SK-N-SH (cell line): ENCODE measurements at regions not wholly inside any gene's neighbourhood (a gene's known extent, or its start where the extent isn't known, plus 50 kb on each side); places are given as distances from the start of the nearest gene placed in this dataset.

Experiments used
- CTCF ChIA-PET: fragments of 300-600, 350-600 bp; formaldehyde crosslinking; extraction: SDS; loops from one replicate; lab custom pipeline; 2021; lab: Yijun Ruan, JAX
- POLR2A ChIA-PET: fragments of 350-600 bp; sonication (Branson Sonifier 250); formaldehyde crosslinking; extraction: SDS; loops from one replicate; lab custom pipeline; 2020; ENCODE audit warnings: antibody characterized with exemption, inconsistent platforms; lab: Yijun Ruan, JAX
- DNase-seq: peaks from one replicate; pipeline ENCODE4 v3.0.0; 2012
- H2AFZ ChIP-seq: fragments of 200-600 bp; sonication (generic); 2 replicates; pipeline ENCODE4 v1.8.1; 2016; ENCODE audit warnings: antibody characterized with exemption, mild to moderate bottlenecking, low read depth
- H3F3A ChIP-seq: fragments of 200-600 bp; sonication (generic); replicated peaks from 2 replicates; pipeline ENCODE3; 2016; ENCODE audit warnings: antibody characterized with exemption, mild to moderate bottlenecking; ENCODE audit not compliant: insufficient read depth
- H3K27ac ChIP-seq, 2 experiments: fragments of 200-500 bp in 1 of 2; fragments of 200-600 bp in 1 of 2; sonication (Bioruptor generic) in 1 of 2; sonication (generic), shearing (Covaris generic) in 1 of 2; 2 replicates each; pipeline versions ENCODE4 v1.5.1 to v1.6.1; 2014 to 2016; ENCODE audit warnings: low read depth in 2 of 2, inconsistent platforms in 1 of 2, low read length in 1 of 2, mild to moderate bottlenecking in 1 of 2, mixed read lengths in 1 of 2
- H3K27me3 ChIP-seq: fragments of 200-600 bp; sonication (generic), shearing (Covaris generic); 2 replicates; pipeline ENCODE4 v1.6.1; 2016; ENCODE audit warnings: mixed run types; ENCODE audit not compliant: insufficient read depth
- H3K36me3 ChIP-seq, 2 experiments: fragments of 200-500 bp in 1 of 2; fragments of 200-600 bp in 1 of 2; sonication (Bioruptor generic) in 1 of 2; sonication (generic) in 1 of 2; replicated peaks in 1 of 2; 2 replicates each; pipeline versions ENCODE3 to v1.5.1; 2014 to 2016; ENCODE audit warnings: low read length in 1 of 2, mild to moderate bottlenecking in 1 of 2; ENCODE audit not compliant: insufficient read depth in 2 of 2, control insufficient read depth in 1 of 2
- H3K4me1 ChIP-seq, 2 experiments: fragments of 200-500 bp in 1 of 2; fragments of 200-600 bp in 1 of 2; sonication (Bioruptor generic) in 1 of 2; sonication (generic), shearing (Covaris generic) in 1 of 2; 2 replicates each; pipeline versions ENCODE4 v1.5.1 to v1.6.1; 2014 to 2016; ENCODE audit warnings: low read depth in 1 of 2, low read length in 1 of 2, mixed run types in 1 of 2; ENCODE audit not compliant: insufficient read depth in 2 of 2, control insufficient read depth in 1 of 2
- H3K4me2 ChIP-seq: fragments of 200-600 bp; sonication (generic), shearing (Covaris generic); 2 replicates; pipeline ENCODE4 v1.6.1; 2017; ENCODE audit warnings: mixed run types
- H3K4me3 ChIP-seq, 2 experiments: fragments of 200-500 bp in 1 of 2; fragments of 200-600 bp in 1 of 2; sonication (Bioruptor generic) in 1 of 2; sonication (generic), shearing (Covaris generic) in 1 of 2; 2 replicates each; pipeline versions ENCODE4 v1.5.1 to v1.8.1; 2014 to 2016; ENCODE audit warnings: low read depth in 2 of 2, inconsistent platforms in 1 of 2, low read length in 1 of 2, mild to moderate bottlenecking in 1 of 2, mixed read lengths in 1 of 2, moderate library complexity in 1 of 2
- H3K79me2 ChIP-seq: fragments of 200-600 bp; sonication (generic); 2 replicates; pipeline ENCODE4 v1.8.1; 2017; ENCODE audit warnings: mild to moderate bottlenecking; ENCODE audit not compliant: insufficient read depth
- H3K9ac ChIP-seq: fragments of 200-600 bp; sonication (generic); 2 replicates; pipeline ENCODE4 v1.6.1; 2017; ENCODE audit warnings: mixed run types
- H3K9me2 ChIP-seq: fragments of 200-600 bp; sonication (generic); 2 replicates; pipeline ENCODE4 v1.6.1; 2017; ENCODE audit warnings: mixed run types
- H3K9me3 ChIP-seq: fragments of 200-600 bp; sonication (generic); 2 replicates; pipeline ENCODE4 v1.6.1; 2017; ENCODE audit warnings: mixed run types, mild to moderate bottlenecking, moderate library complexity
- H4K20me1 ChIP-seq: fragments of 200-600 bp; sonication (generic); 2 replicates; pipeline ENCODE4 v1.6.1; 2017; ENCODE audit warnings: mild to moderate bottlenecking, mixed run types; ENCODE audit not compliant: insufficient read depth
- ELF1 ChIP-seq: IDR thresholded peaks from 2 replicates; pipeline ENCODE4 v1.4.0; 2012
- FOSL2 ChIP-seq: IDR thresholded peaks from 2 replicates; pipeline ENCODE4 v1.4.0; 2012; ENCODE audit warnings: low read depth, mild to moderate bottlenecking, moderate library complexity, borderline replicate concordance
- FOXM1 ChIP-seq: IDR thresholded peaks from 2 replicates; pipeline ENCODE4 v1.4.0; 2012; ENCODE audit warnings: low read depth, mild to moderate bottlenecking
- GABPA ChIP-seq: IDR thresholded peaks from 2 replicates; pipeline ENCODE4 v1.4.0; 2012; ENCODE audit warnings: low read depth, mild to moderate bottlenecking
- GATA2 ChIP-seq: sonication (generic); formaldehyde crosslinking; IDR thresholded peaks from 2 replicates; pipeline ENCODE4 v1.5.0; 2020; ENCODE audit warnings: mild to moderate bottlenecking, missing genetic modification reagents
- JUND ChIP-seq: IDR thresholded peaks from 2 replicates; pipeline ENCODE4 v1.4.0; 2012
- MEF2A ChIP-seq: IDR thresholded peaks from 2 replicates; pipeline ENCODE4 v1.4.0; 2012; ENCODE audit warnings: low read depth, borderline replicate concordance
- NFIC ChIP-seq: IDR thresholded peaks from 2 replicates; pipeline ENCODE4 v1.4.0; 2012; ENCODE audit warnings: borderline replicate concordance
- POLR2AphosphoS5 ChIP-seq: IDR thresholded peaks from 2 replicates; pipeline ENCODE4 v1.6.1; 2012; ENCODE audit warnings: low read depth, low read length
- RAD21 ChIP-seq: IDR thresholded peaks from 2 replicates; pipeline ENCODE4 v1.6.1; 2012; ENCODE audit warnings: mild to moderate bottlenecking, low read length
- RCOR1 ChIP-seq: fragments of 150-350 bp; IDR thresholded peaks from 2 replicates; pipeline ENCODE4 v1.6.1; 2017; ENCODE audit warnings: antibody characterized with exemption, low read length
- RFX5 ChIP-seq: IDR thresholded peaks from 2 replicates; pipeline ENCODE4 v1.6.1; 2012; ENCODE audit warnings: mild to moderate bottlenecking, improper control_type of control experiment, low read length
- RXRA ChIP-seq: IDR thresholded peaks from 2 replicates; pipeline ENCODE4 v1.4.0; 2012; ENCODE audit warnings: low read depth, mild to moderate bottlenecking, borderline replicate concordance
- TAF1 ChIP-seq: IDR thresholded peaks from 2 replicates; pipeline ENCODE4 v1.6.1; 2012; ENCODE audit warnings: low read depth, mild to moderate bottlenecking, low read length, moderate library complexity, borderline replicate concordance
- TCF12 ChIP-seq: IDR thresholded peaks from 2 replicates; pipeline ENCODE4 v1.4.0; 2012
- TEAD4 ChIP-seq: IDR thresholded peaks from 2 replicates; pipeline ENCODE4 v1.4.0; 2012; ENCODE audit warnings: mild to moderate bottlenecking, borderline replicate concordance; ENCODE audit not compliant: insufficient read depth
- YY1 ChIP-seq: IDR thresholded peaks from 2 replicates; pipeline ENCODE4 v1.4.0; 2012; ENCODE audit warnings: low read depth, mild to moderate bottlenecking
- WGBS: methylation state at CpG from one replicate; pipeline ENCODE4 v1.1.6; 2017; ENCODE audit warnings: low lambda C conversion rate; 5-methylcytosine and 5-hydroxymethylcytosine counted together
- TF ChIP-seq, protein P1 (sequence below): IDR thresholded peaks from 2 replicates; pipeline ENCODE4 v1.4.0; 2012; ENCODE audit warnings: low read depth
- TF ChIP-seq, protein P2 (sequence below): fragments of 200-600 bp; sonication (generic); IDR thresholded peaks from 2 replicates; pipeline ENCODE4 v1.6.1; 2017; ENCODE audit warnings: antibody characterized with exemption, mild to moderate bottlenecking, moderate library complexity
- TF ChIP-seq, protein P3 (sequence below): fragments of 150-350 bp; IDR thresholded peaks from 2 replicates; pipeline ENCODE4 v1.6.1; 2016; ENCODE audit warnings: mild to moderate bottlenecking, low read depth, low read length
- TF ChIP-seq, protein P4 (sequence below): fragments of 150-350 bp; IDR thresholded peaks from 2 replicates; pipeline ENCODE4 v1.6.1; 2017; ENCODE audit warnings: antibody characterized with exemption, low read length, low read depth, borderline replicate concordance
- TF ChIP-seq, protein P5 (sequence below): IDR thresholded peaks from 2 replicates; pipeline ENCODE4 v1.6.1; 2012; ENCODE audit warnings: mild to moderate bottlenecking, low read depth, low read length, moderate library complexity
- TF ChIP-seq, protein P6 (sequence below): IDR thresholded peaks from 2 replicates; pipeline ENCODE4; 2012

DNA sequence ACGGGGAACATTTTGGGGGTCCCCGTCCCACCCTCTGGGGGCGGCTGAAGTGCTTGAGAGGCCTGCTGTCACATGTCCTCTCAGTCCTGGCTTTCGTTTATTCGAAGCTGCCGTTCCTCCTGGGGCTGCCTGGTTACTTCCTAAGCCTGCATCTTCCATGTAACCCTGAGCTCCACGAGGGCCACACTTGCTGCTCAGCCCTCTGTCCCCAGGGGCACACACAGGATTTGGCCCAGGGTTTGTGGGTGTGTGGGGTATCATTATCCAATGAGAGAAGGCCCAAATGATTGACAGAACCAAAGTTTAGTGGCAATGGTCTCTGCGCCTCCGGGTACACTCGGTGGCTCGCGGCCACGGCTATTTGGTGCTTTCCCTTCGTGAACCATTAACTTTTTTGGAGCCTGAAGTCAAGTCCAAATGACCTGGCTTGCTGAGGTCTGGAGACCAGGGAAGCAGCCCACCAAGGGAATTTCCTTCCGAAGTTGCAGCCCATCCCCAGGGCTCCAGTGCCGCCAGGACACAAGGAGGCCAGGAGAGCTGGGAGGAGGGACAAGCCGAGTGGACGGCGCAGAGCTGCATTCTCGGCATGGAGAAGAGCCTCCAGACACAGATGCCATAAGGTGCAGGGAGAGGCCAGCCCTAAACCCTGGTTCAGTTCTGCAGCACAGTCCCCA lies 131.4 kb upstream of the FOXF1 start:
- H3K9me2 ChIP-seq, result no peaks in the 10 kb centered on the region
- WGBS, result 84% methylated on average over 16 of the region's 20 CpGs
- no peaks in the 10 kb centered on the region for H3K9me3 ChIP-seq
- no peak for TF ChIP-seq NFIC
- no peak for TF ChIP-seq TCF12
- TF ChIP-seq POLR2AphosphoS5, result no peak
- TF ChIP-seq RFX5, result no peak
- TF ChIP-seq, protein P1, sequence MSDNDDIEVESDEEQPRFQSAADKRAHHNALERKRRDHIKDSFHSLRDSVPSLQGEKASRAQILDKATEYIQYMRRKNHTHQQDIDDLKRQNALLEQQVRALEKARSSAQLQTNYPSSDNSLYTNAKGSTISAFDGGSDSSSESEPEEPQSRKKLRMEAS, result no peak
- no peak for TF ChIP-seq FOXM1
- TF ChIP-seq, protein P2, sequence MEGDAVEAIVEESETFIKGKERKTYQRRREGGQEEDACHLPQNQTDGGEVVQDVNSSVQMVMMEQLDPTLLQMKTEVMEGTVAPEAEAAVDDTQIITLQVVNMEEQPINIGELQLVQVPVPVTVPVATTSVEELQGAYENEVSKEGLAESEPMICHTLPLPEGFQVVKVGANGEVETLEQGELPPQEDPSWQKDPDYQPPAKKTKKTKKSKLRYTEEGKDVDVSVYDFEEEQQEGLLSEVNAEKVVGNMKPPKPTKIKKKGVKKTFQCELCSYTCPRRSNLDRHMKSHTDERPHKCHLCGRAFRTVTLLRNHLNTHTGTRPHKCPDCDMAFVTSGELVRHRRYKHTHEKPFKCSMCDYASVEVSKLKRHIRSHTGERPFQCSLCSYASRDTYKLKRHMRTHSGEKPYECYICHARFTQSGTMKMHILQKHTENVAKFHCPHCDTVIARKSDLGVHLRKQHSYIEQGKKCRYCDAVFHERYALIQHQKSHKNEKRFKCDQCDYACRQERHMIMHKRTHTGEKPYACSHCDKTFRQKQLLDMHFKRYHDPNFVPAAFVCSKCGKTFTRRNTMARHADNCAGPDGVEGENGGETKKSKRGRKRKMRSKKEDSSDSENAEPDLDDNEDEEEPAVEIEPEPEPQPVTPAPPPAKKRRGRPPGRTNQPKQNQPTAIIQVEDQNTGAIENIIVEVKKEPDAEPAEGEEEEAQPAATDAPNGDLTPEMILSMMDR, result no peak
- TF ChIP-seq TAF1, result no peak
- TF ChIP-seq, protein P3, sequence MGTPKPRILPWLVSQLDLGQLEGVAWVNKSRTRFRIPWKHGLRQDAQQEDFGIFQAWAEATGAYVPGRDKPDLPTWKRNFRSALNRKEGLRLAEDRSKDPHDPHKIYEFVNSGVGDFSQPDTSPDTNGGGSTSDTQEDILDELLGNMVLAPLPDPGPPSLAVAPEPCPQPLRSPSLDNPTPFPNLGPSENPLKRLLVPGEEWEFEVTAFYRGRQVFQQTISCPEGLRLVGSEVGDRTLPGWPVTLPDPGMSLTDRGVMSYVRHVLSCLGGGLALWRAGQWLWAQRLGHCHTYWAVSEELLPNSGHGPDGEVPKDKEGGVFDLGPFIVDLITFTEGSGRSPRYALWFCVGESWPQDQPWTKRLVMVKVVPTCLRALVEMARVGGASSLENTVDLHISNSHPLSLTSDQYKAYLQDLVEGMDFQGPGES, result no peak
- TF ChIP-seq, protein P4, sequence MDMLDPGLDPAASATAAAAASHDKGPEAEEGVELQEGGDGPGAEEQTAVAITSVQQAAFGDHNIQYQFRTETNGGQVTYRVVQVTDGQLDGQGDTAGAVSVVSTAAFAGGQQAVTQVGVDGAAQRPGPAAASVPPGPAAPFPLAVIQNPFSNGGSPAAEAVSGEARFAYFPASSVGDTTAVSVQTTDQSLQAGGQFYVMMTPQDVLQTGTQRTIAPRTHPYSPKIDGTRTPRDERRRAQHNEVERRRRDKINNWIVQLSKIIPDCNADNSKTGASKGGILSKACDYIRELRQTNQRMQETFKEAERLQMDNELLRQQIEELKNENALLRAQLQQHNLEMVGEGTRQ, result no peak
- no peak for TF ChIP-seq ELF1
- no peak for TF ChIP-seq YY1
- no peak for TF ChIP-seq TEAD4
- TF ChIP-seq MEF2A, result no peak
- no peak for TF ChIP-seq FOSL2
- TF ChIP-seq RAD21, result no peak
- TF ChIP-seq GABPA, result no peak
- H2AFZ ChIP-seq, result no peak overlapping the region
- no peaks in the 10 kb centered on the region for H3K4me1 ChIP-seq
- H3K4me2 ChIP-seq, result no peak overlapping the region
- ChIA-PET CTCF (no interaction called here), POLR2A (no interaction called here)
- H3K79me2 ChIP-seq, result no peaks in the 10 kb centered on the region
- DNase-seq, result no peak
- no peak overlapping the region for H3K27ac ChIP-seq
- no peaks in the 10 kb centered on the region for H3K36me3 ChIP-seq
- no peak overlapping the region for H3K4me3 ChIP-seq
- H3K27me3 ChIP-seq, result 0 out of 2 replicates have a peak, but pooled peaks cover 4% of the 10 kb centered on the region
- no peak overlapping the region for H3K9ac ChIP-seq
- H4K20me1 ChIP-seq, result no peaks in the 10 kb centered on the region
- H3F3A ChIP-seq, result no peaks in the 10 kb centered on the region

DNA sequence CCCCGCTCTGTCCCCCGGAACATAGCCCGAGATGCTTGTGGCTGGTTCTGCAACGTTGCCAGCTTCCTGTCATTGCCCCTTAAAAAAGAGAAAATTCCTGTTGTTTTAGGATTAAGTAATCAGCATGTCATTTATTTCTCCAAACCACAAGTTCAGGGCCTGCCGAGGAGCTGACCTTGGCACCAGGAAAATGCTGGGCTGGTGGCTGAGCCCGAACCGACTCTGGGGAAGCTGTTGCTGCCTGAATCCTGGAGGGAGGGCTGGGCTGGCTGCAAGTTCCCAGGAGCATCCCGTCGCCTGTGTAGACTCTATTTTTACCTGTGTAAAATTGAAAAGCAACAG lies 130.9 kb upstream of the FOXF1 start:
- DNase-seq, result no peak
- Histone ChIP-seq H3K79me2 (no peaks in the 10 kb centered on the region), H3K4me2 (no peak overlapping the region), H3K27me3 (no peaks in the 10 kb centered on the region), H3K4me1 (no peaks in the 10 kb centered on the region), H2AFZ (no peak overlapping the region), H3K36me3 (no peaks in the 10 kb centered on the region), H4K20me1 (no peaks in the 10 kb centered on the region), H3K9me2 (no peaks in the 10 kb centered on the region), H3F3A (no peaks in the 10 kb centered on the region), H3K27ac (no peak overlapping the region), H3K4me3 (no peak overlapping the region), H3K9ac (no peak overlapping the region), H3K9me3 (no peaks in the 10 kb centered on the region)
- TF ChIP-seq JUND, result no peak
- no peak for TF ChIP-seq RFX5
- TF ChIP-seq TCF12, result peak; percentile 36; the same call in 1 of the 2 replicates
- no peak for TF ChIP-seq GATA2 (CRISPR knock-in tag)
- TF ChIP-seq RCOR1, result no peak
- TF ChIP-seq, protein P5, sequence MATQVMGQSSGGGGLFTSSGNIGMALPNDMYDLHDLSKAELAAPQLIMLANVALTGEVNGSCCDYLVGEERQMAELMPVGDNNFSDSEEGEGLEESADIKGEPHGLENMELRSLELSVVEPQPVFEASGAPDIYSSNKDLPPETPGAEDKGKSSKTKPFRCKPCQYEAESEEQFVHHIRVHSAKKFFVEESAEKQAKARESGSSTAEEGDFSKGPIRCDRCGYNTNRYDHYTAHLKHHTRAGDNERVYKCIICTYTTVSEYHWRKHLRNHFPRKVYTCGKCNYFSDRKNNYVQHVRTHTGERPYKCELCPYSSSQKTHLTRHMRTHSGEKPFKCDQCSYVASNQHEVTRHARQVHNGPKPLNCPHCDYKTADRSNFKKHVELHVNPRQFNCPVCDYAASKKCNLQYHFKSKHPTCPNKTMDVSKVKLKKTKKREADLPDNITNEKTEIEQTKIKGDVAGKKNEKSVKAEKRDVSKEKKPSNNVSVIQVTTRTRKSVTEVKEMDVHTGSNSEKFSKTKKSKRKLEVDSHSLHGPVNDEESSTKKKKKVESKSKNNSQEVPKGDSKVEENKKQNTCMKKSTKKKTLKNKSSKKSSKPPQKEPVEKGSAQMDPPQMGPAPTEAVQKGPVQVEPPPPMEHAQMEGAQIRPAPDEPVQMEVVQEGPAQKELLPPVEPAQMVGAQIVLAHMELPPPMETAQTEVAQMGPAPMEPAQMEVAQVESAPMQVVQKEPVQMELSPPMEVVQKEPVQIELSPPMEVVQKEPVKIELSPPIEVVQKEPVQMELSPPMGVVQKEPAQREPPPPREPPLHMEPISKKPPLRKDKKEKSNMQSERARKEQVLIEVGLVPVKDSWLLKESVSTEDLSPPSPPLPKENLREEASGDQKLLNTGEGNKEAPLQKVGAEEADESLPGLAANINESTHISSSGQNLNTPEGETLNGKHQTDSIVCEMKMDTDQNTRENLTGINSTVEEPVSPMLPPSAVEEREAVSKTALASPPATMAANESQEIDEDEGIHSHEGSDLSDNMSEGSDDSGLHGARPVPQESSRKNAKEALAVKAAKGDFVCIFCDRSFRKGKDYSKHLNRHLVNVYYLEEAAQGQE, result no peak
- no peak for TF ChIP-seq RXRA
- TF ChIP-seq, protein P6, sequence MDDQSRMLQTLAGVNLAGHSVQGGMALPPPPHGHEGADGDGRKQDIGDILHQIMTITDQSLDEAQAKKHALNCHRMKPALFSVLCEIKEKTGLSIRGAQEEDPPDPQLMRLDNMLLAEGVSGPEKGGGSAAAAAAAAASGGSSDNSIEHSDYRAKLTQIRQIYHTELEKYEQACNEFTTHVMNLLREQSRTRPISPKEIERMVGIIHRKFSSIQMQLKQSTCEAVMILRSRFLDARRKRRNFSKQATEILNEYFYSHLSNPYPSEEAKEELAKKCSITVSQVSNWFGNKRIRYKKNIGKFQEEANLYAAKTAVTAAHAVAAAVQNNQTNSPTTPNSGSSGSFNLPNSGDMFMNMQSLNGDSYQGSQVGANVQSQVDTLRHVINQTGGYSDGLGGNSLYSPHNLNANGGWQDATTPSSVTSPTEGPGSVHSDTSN, result peak; percentile 57
- TF ChIP-seq NFIC, result peak; percentile 61
- ChIA-PET CTCF (no interaction called here), POLR2A (no interaction called here)
- 55% methylated on average over 9 of the region's 9 CpGs for WGBS
